ENCODE measurements at regions not wholly inside any gene's neighbourhood (a gene's known extent, or its start where the extent isn't known, plus 50 kb on each side); places are given as distances from the start of the nearest gene placed in this dataset.

DNA sequence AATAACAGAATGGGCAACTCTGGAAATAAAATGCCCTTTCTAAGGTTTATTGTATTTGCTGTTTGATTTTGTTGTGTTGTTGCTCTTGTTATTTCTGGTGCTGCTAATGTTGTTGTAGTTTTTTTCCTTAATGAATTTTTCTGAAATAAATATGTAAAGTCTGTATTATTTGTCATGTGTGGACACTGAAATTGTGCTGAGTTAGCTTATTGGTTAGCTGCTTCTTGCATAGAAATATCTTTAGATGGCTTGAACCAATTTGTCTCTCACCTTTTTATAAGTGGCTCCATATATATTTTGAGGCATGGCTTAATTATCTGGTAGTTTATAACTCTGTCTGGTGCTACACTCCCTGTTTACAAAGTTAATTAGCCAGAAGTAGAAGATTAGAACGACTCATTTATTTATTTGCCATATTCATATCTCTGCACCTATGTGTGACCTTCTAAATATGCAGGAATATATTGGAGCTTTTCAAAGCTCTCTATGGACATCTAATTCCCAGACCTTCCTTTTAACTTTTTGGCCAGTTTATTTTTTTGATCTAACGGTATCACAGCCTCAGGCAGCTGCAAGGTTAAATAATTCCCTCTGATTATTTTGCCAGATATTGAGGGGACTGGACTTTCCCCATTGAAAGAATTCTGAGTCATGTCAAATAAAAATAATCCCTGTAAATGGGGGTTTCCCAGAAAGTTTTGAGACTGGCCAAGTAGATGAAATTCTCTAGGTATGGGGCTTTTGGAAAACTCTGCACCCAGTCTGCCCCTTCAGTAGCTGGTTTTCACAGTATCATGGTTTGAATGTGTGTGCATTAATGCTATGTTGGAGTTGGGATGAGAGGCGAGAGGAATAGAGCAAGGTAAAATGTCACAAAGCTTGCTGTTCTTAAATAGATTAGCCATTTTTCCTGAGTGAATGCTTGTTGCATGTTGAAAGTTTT lies 1331.7 kb upstream of the MIR17HG start:
- intact Hi-C loops (cut with DNase I): no loop called here
- no peak for DNase-seq
- Histone ChIP-seq H3K9me3 (peaks cover 6% of the 10 kb centered on the region), H3K4me3 (no peak overlapping the region), H3K4me1 (no peaks in the 10 kb centered on the region), H3K27me3 (ENCODE audit: low read depth) (no peaks in the 10 kb centered on the region), H3K27ac (no peak overlapping the region), H3K36me3 (no peaks in the 10 kb centered on the region)
- no peak for ATAC-seq
- TF ChIP-seq, protein P1, sequence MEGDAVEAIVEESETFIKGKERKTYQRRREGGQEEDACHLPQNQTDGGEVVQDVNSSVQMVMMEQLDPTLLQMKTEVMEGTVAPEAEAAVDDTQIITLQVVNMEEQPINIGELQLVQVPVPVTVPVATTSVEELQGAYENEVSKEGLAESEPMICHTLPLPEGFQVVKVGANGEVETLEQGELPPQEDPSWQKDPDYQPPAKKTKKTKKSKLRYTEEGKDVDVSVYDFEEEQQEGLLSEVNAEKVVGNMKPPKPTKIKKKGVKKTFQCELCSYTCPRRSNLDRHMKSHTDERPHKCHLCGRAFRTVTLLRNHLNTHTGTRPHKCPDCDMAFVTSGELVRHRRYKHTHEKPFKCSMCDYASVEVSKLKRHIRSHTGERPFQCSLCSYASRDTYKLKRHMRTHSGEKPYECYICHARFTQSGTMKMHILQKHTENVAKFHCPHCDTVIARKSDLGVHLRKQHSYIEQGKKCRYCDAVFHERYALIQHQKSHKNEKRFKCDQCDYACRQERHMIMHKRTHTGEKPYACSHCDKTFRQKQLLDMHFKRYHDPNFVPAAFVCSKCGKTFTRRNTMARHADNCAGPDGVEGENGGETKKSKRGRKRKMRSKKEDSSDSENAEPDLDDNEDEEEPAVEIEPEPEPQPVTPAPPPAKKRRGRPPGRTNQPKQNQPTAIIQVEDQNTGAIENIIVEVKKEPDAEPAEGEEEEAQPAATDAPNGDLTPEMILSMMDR (IDR thresholded peaks at IDR 0.05): no peak

- H3K4me1 ChIP-seq: no peaks in the 10 kb centered on the region
- H3K4me3 ChIP-seq: no peak overlapping the region
- TF ChIP-seq, protein P1 (IDR thresholded peaks at IDR 0.05): no peak
- no peaks in the 10 kb centered on the region for H3K27me3 ChIP-seq (ENCODE audit: low read depth)
- H3K9me3 ChIP-seq: peaks cover 6% of the 10 kb centered on the region
- H3K36me3 ChIP-seq: no peaks in the 10 kb centered on the region
- no peak for DNase-seq
- ATAC-seq: no peak
- H3K27ac ChIP-seq: no peak overlapping the region
- intact Hi-C loops (cut with DNase I): no loop called here
These were observed 1330.8 kb upstream of the MIR17HG start for GRCh38 chr13:90016688-90017087.

- Histone ChIP-seq H3K27ac (no peak overlapping the region), H3K9me3 (no peaks in the 10 kb centered on the region), H3K27me3 (ENCODE audit: low read depth) (no peaks in the 10 kb centered on the region), H3K36me3 (no peaks in the 10 kb centered on the region), H3K4me3 (no peak overlapping the region), H3K4me1 (no peaks in the 10 kb centered on the region)
- ATAC-seq: no peak
- TF ChIP-seq, protein P1 (IDR thresholded peaks at IDR 0.05): no peak
- no peak for DNase-seq
- intact Hi-C loops (cut with DNase I): no loop called here
These were observed 1326.9 kb upstream of the MIR17HG start for GRCh38 chr13:90020536-90021070.

GRCh38 chr13:90027409-90027808 lies 1320.1 kb upstream of the MIR17HG start:
- intact Hi-C loops (cut with DNase I): no loop called here
- no peak for ATAC-seq
- TF ChIP-seq, protein P1 (IDR thresholded peaks at IDR 0.05): no peak

DNA sequence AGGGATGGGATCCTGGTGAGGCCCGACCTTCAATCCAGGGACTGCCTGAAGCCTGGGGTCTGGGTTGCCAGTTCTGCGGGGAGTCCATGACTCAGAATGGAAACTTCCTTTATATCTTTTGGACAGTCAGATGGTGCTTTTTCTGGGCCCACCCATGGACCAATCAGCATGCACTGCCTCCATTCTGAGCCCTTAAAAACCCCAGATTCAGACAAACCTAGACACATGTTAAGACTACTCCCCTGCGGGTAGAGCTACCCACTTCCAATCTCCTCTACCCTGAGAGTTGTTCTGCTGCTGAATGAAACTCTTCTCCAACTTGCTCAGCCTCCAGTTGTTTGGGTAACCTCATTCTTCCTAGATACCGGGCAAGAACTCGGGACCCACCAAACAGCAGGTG lies 1315.2 kb upstream of the MIR17HG start:
- H3K27ac ChIP-seq: no peak overlapping the region
- intact Hi-C loops (cut with DNase I): no loop called here
- H3K4me3 ChIP-seq: no peak overlapping the region
- H3K9me3 ChIP-seq: peaks cover 5% of the 10 kb centered on the region
- DNase-seq (no peak), ATAC-seq (peak in 1 of 2 donors; percentile 38)
- H3K4me1 ChIP-seq: no peaks in the 10 kb centered on the region
- TF ChIP-seq, protein P1 (IDR thresholded peaks at IDR 0.05): no peak
- H3K36me3 ChIP-seq: no peaks in the 10 kb centered on the region
- H3K27me3 ChIP-seq (ENCODE audit: low read depth): no peaks in the 10 kb centered on the region

More at GRCh38 chr13:90027409-90027808, 1320.1 kb upstream of the MIR17HG start:
- Histone ChIP-seq H3K27me3 (ENCODE audit: low read depth) (no peaks in the 10 kb centered on the region), H3K4me1 (no peaks in the 10 kb centered on the region), H3K36me3 (no peaks in the 10 kb centered on the region), H3K9me3 (peaks cover 5% of the 10 kb centered on the region), H3K27ac (no peak overlapping the region), H3K4me3 (no peak overlapping the region)
- DNase-seq: no peak

Measured in lower lobe of right lung (tissue), 2 donors.